GM18867 (cell line): ENCODE measurements at regions not wholly inside any gene's neighbourhood (a gene's known extent, or its start where the extent isn't known, plus 50 kb on each side); places are given as distances from the start of the nearest gene placed in this dataset.
"Not testable (repeated sequence)": the region's sequence is repeated elsewhere in the genome, so short reads cannot be mapped to it uniquely, and the experiment has no call there.

ENCODE experiments used
- ATAC-seq: cut with Tn5 transposase; IDR thresholded peaks from one replicate; pipeline ENCODE4 v1.9.1; 2021; ENCODE audit warnings: mild to moderate bottlenecking, moderate library complexity; ENCODE audit not compliant: unreplicated experiment

DNA sequence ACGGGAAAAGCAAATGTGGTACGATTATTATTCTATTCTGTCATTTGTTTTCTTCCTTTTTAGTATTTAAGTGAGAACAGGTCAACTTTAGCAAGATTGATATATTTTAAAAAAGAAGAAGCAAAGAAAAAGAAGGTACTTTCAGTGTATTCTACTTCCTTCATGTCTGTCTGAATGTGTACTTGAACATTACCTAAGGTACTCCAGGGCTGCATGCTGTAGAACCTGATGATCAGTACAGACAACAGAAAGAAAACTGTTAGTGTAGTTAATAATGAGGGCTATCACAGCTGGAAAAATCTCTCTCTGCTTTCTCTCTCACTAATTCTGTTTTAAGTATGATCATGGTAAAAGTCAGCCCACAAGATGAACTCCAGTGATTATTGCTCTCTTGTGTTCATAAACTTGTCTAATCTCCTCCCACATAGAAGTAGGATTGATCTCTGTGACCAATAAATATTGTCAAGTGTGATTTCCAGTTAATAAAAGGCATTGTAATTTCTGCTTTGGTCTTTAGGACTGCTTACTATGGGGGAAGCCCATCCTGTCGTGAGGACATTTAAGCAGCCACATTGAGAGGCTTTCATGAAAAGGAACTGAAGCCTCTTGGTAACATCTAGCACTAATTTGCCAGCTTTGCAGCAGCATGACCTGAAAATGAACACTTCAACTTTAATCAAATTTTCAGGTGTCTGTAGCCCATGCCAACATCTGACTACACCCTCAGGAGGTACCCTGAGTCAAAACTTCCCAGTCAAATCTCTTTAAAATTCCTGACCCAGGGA is 864.0 kb upstream of the ACO1 start:
- peak; percentile 85 for ATAC-seq

DNA sequence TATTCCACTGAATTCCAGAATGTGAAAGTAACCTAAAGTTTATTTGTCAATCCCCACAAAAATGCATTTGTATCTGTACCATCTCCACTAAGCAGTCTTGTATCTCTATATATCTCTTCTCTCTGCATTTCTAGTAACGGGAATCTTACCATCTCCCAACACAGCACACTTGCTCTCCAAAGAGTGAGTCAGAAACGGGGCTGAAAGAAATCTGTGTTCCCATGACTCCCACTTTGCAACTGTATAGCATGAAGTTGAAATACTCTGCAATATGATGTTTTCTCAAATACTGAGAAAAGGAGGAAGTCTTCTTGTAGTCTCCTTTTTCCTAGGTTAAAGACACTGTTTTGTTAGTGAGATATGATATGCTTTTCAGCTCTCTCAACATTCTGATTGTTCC is 848.8 kb upstream of the ACO1 start:
- no peak for ATAC-seq

DNA sequence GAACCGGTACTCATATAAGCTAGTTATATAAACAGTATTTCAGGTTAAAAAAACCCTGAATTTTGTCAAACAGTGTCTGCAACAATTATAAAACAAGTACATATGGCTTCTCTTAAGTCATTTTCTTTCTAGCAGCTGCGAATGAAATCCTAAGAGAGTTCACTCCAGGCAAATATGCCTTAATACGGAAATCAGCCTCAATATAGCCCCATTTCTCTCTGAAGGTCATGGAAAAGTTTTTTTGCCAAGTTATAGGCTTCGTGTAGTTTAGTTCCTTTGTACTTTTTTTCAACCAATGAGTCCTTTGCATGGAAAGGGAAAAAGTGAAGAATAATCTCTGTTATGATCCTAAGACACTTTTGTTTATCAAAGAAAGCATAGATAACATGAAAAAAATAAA is 848.0 kb upstream of the ACO1 start:
- no peak for ATAC-seq

DNA sequence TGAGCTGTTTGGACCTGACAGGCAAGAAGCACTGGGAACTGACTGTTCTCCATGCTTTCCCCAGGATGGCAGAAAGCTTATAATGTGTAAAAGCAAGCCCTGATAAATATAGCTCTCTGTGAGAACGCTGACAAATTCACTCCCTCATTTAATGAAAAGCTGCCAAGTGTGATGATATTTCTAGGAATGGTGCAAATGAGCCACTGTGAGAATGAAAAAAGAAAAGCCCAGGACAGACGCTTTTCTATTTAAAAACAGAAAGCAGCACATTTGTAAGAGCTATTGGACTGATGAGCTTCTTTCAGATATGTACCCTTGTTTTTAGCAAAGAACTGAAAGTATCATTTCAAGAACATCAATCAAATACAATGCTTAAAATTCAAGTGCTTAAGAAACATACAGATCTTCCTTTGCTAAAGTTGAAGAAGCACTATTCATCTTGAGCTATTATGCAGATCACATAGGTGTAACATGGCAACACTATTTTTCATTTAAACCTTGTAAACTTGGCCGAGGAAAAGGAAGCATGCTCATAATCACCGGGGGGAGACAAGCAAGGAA is 842.6 kb upstream of the ACO1 start:
- peak; percentile 24 for ATAC-seq

DNA sequence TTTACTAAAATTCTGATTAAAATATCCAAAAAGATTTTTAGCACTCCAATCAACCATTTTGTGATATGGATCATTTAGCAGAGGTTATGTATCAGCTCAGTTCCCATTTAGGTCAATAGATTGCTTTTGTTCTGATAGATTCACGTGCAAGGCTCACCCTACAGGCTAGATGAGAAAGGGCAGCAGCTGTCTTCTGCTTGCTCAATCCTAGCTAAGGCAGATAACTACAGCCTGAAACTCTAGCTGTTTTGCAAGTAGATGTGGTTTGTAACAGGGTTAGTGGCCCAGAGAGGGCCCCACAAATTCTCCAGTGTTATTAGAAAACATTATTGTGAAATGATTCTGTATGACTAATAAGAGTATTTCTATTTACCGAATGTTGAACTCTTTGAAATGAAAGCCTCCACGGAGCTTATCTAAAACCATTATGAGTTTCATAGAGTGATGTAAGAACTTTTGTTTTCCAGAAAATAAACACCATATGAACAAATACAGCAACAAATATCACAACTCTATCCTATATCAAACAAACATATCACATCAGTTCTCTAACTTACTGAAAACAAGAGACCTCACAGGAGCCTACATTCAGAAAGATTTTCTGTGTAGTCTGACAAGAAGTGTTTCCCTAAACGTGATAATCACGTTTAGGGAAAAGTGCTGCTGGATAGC is 841.9 kb upstream of the ACO1 start:
- peak; percentile 100 for ATAC-seq

DNA sequence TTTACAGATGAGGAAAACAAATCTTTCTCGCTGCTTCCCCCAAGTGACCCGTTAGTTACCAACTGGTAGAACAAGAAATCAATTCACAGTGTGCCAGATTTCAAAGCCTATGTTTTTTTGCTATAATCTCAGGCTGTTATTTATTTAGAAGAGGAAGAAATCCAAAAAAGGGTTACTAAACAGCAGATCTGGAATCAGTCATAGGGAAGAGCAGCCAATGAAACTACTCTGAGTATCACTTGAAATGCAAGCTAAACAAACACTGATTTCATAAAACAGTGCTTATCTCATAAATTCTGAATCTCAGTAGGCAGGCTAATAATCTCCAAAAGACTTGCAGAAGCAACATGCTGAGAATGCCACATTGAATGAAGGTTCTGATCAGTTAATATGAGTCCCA is 829.5 kb upstream of the ACO1 start:
- no peak for ATAC-seq

DNA sequence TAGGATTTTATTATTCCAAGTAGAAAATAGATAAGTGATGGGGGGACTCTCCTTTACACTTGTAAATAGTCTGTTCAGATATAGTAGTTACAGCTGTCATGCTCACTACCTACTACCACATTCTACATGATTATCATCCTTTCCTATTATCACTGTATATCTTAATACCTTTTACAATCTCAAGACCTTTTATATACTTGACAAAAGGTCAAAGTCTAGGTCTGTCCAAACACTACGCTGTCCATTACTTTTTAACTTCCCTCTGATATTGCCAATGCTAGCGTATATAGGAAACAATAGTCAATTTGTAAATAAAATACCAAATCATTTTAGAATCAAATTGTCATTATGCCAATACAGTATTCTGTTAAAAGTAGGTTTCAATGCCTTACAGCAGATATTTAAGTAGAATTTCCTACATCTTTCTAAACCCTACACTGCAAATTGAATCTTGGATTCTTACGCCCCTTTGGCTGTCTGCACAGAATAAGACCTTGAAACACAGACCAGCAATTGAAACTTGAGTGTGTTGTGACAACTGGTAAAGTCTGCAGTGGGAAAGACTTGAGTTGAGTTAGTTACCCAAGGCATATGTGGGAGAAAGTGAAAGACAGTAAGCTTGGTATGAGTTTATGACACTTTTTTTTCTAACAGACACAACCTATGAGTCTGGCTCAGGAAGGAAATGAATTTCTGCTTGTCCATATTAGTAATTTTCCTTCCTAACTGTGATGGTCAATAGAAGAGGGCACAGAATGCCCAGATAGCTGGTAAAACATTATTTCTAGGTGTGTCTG is 827.6 kb upstream of the ACO1 start:
- peak; percentile 84 for ATAC-seq

DNA sequence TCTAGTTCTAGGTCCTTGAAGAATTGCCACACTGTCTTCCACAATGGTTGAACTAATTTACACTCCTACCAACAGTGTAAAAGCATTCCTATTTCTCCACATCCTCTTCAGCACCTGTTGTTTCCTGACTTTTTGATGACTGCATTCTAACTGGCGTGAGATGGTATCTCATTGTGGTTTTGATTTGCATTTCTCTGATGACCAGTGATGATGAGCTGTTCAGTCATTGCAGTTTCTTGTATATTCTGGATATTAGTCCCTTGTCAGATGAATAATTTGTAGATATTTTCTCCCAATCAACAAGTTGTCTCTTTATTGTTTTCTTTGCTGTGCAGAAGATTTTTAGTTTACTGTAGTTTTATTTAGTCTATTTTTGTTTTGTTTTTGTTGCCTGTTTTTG is 812.3 kb upstream of the ACO1 start:
- ATAC-seq: not testable (repeated sequence)

DNA sequence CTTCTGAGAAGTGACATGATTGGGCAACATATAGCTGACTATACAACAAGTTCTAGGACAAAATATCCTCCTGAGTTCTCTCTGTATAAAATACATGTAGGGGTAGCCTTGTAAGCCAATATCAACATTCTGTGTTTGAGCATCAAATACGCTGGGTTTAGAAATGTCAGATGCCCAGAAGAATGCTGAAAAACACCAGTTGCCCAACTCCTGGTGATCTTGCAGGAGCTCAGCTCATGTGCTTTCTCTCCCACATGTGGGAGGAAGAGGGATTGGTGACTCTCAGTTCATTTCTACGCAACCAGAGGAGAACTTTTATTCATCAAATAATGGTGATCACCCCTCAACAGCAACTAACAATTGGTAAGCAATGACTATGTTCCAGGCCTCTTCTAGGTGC is 810.9 kb upstream of the ACO1 start:
- ATAC-seq: no peak

DNA sequence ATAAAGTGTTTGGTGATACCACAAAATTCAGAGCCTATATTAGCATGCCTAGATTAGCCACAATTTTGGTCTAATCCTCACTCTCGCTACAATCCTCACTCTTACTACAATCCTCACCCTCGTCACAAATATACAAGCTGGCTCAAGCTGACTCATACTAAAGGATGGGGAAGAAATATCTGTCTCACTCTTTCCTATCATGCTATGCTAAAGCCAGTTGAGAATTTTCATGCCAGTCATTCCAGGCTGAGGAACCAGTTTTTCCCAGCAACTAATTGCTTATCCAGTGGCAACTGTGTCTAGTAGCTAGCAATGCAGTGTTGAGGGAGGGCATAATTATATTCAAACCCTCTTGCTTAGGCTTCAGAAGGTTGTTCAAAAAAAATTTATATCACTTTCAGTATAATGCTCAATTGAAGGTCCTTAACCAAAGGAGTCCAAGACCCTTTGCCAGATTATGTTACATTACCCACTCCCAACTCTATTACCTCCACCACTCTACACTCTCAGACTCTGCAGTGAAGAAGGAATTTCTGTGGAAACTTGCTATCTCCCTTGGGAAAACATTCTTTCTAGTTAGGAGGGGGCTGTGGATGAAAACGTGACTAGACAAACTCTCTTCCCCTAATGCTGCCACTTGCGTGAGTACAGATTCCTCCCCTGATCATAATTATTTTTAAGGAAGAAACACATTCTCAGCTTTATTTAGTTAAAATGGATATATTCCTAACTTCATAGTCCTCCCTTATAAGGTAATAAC is 810.3 kb upstream of the ACO1 start:
- no peak for ATAC-seq

DNA sequence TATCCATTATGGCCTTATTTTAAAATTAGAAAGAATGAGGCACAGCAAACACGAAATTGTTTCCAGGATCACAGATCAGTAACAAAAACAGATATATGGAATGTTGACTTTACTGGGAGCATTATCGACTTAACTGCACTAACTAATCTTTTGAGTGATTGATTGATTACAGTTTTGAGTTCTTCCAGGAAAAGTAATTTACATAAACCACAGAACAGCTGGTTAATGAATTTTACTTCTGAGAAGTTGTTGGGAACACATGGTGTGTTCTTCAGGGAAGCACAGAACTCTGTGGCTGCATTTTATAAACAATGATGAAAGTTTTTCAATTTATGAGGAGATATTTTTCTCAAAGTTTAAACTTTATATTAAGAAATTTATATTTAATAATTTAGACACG is 802.4 kb upstream of the ACO1 start:
- no peak for ATAC-seq

DNA sequence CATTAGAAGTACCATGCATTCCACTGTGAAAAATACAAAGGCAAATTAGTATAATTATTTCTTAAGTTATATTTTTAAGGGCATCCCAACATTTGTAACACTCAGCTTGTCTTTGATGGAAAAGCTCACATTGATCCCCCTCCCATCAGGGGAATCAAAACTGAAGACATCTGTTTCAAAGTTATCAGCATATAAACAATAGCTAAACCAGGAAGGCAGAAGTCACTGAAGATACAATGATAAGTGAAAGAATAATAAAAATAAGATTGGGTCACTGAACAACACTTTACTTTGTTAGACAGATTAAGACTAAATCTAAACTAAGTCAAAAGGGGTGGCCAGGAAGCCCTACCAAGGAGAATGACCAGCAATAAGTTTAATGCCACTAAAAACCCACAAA is 801.9 kb upstream of the ACO1 start:
- ATAC-seq: no peak

DNA sequence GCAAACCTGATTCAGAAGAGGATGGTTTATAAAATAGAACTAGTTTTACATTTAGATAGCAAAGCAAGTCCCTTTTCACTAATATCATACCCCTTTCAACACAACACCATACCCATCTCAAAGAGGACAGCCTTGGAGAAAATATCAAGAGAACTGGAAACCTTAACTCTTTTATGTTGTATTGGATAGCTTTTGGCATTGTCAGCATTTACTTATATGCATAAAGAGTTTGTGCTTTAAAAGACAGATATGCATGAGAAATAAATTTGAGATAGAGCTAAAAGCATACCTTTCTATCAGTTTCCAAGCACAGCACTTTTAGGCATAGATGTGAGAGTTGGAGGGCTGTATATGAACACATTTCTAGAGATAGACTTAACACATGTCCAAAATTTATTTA is 799.3 kb upstream of the ACO1 start:
- ATAC-seq: no peak

DNA sequence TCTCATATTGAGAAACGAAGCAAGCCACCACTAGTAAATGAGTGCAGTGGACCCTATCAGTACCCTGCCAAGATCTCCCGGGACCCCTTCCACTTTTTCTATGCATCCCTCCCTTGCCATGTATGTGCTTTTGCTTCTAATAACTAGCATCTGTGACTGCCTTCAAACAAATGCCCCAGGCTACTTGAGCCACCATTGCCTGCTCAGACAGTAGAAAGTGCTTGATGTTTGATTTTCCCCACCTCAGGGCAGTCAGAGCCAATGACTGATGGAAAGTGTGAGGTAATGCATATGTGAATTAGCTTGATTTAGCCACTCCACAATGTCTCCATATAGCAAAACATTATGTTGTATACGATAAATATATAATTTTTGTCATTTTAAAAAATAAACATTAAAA is 797.3 kb upstream of the ACO1 start:
- no peak for ATAC-seq

DNA sequence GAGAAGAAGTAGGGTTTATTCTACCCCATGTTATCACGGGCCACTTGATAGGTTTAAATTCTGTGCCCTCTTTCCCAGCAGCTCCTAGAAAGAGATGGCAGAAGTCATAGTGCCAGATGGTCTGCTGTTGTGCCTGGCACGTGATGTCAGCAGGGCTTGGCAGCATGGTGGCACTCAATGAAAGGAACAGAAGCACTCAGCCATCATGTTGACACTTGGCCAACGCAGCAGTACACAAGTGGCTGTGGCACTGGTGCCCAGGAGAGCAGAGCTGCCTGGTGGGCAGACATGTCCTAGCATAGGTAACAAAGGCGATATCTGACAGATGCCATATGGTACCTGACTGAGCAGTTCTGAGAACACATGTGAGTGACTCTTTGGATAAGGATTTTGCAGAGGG is 796.4 kb upstream of the ACO1 start:
- no peak for ATAC-seq

DNA sequence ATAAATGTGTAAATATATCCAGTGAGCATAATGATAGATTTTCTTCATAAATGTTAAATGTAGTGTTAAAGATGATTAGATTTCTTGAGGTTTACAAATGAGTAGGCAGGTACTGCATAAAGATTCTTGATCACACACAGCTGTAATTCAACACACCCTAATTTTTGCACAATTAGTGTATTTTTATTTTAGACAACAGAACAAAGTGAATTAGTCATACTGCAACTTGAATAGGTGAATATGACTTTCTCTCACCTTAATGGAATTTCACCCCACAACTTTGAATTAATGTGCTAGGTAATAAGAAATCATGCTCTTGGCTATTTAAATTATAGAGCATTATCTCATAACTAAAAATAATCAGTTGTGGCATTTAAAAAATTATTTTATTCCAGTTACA is 795.7 kb upstream of the ACO1 start:
- no peak for ATAC-seq

DNA sequence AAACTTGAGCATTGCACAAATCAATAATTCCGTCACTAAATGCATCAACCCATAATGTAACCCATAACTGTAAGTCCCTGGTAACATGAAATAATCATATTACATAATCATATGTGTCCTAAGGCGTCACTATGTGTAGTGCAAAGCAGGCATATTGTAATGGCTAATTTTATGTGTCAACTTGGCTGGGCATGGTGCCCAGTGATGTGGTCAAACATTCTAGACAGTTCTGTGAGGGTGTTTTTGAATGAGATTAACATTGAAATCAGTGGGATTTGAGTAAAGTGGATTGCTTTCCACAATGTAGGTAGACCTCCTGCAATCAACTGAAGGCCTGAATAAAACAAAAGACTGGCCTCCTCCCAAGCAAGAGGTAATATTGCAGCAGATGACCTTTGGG is 794.4 kb upstream of the ACO1 start:
- ATAC-seq: no peak

DNA sequence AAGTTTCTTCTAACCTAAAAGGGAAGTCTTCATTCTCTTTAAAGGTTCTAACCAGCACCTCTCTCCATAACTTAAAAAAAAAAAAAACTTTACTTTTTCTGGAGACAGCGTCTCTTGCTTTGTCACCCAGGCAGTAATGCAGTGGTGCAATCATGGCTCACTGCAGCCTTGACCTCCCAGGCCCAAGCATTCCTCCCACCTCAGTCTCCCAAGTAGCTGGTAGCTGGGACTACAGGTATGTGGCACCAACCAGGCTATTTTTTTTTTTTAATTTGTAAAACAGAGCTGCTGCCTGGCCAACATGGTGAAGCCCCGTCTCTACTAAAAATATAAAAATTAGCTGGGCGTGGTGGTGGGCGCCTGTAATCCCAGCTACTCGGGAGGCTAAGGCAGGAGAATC is 787.4 kb upstream of the ACO1 start:
- not testable (repeated sequence) for ATAC-seq

DNA sequence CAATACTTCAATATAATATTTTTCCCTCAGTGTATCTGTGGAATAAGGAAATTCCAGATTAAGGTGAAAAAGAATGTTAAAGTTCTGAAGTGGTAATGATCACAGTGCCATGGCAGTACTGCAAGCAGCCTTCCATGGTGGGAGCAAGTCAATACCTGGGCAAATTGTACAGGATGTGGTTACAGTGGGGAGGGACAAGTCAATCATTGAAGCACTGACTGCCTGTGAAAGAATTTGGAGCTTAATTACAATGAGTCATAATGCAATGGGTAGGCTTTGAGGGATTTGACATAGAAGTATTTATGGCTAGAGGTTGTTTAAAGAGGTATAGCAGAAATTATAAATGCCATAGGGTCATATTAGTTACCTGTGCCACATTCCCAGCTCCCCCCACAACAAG is 786.5 kb upstream of the ACO1 start:
- ATAC-seq: peak; percentile 64

DNA sequence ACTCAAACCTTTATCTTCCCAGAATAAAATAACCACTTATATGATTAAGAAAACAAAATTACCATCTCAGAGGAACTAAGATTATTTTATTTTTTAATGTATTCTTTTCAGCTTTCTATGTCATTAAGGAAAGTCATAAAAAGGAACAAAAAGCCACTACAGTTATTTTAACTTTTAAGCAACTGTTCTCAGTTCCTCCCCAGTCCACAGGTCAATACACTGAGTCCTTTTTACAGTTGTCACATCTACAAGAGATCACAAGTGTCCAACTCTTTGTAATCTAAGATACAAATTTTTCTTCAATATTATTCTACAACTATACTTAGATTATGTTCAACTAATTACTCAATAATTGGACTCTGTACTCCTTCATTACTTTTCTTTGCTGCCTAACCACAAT is 782.8 kb upstream of the ACO1 start:
- no peak for ATAC-seq

DNA sequence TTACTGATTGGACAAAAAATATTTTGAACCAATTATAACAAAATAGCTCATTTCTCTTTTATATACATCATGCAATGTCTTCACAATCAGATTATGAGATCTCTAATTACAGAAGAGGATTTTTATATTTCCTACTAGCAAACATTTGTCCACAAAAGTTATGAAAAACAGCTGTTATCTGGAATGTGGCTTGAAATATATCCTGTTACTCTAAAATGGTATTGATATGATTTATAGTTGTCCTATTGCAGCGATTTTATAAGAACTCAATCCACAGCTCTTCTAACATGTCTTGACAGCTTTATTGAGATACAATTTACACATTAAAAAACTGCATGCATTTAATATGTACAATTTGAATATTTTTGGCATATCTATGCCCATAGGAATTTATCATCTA is 779.9 kb upstream of the ACO1 start:
- no peak for ATAC-seq
